Caco-2 (cell line): ENCODE measurements at regions not wholly inside any gene's neighbourhood (a gene's known extent, or its start where the extent isn't known, plus 50 kb on each side); places are given as distances from the start of the nearest gene placed in this dataset.

Source experiments
- BruUV-seq: library from RNA; stranded (reverse); fragments of 400-500 nt; replicated peaks from 2 replicates; lab custom pipeline; 2021; lab: Mats Ljungman, UMichigan
- CTCF ChIA-PET: fragments of 300-600 bp; sonication (Branson Sonifier 250); formaldehyde crosslinking; loops from one replicate; lab custom pipeline; 2022; ENCODE audit warnings: antibody characterized with exemption; lab: Charles Lee
- POLR2A ChIA-PET: fragments of 300-600 bp; sonication (Branson Sonifier 250); formaldehyde crosslinking; loops from one replicate; lab custom pipeline; 2022; ENCODE audit warnings: antibody characterized with exemption; lab: Charles Lee
- DNase-seq, 2 experiments: peaks; one replicate each; pipeline versions ENCODE4 v3.0.0 to v3.0.0-alpha.2; 2020 to 2022
- H3K27me3 ChIP-seq: replicated peaks from 2 replicates; pipeline ENCODE4 v1.6.0; 2011; ENCODE audit warnings: low read length; ENCODE audit not compliant: control insufficient read depth, insufficient read depth
- H3K36me3 ChIP-seq: 2 replicates; pipeline ENCODE4 v1.5.1; 2011; ENCODE audit warnings: low read length; ENCODE audit not compliant: control insufficient read depth, insufficient read depth
- H3K4me1 ChIP-seq: fragments of 250-450 bp; sonication (Bioruptor Pico); 2 replicates; pipeline ENCODE4 v1.5.1; 2020; ENCODE audit warnings: mild to moderate bottlenecking
- H3K4me3 ChIP-seq: 2 replicates; pipeline ENCODE4 v1.5.1; 2011; ENCODE audit warnings: low read depth, mild to moderate bottlenecking, control low read depth, low read length
- H3K9me3 ChIP-seq: fragments of 250-450 bp; sonication (Bioruptor Pico); 2 replicates; pipeline ENCODE4 v1.5.1; 2020; ENCODE audit warnings: mild to moderate bottlenecking, moderate library complexity
- H3K27ac Mint-ChIP-seq: one replicate; pipeline ENCODE4 v1.8.0; 2022; ENCODE audit warnings: mixed read lengths; ENCODE audit not compliant: unreplicated experiment
- H3K27me3 Mint-ChIP-seq: one replicate; pipeline ENCODE4 v1.8.0; 2022; ENCODE audit warnings: mixed read lengths; ENCODE audit not compliant: insufficient read depth, unreplicated experiment
- H3K36me3 Mint-ChIP-seq: one replicate; pipeline ENCODE4 v1.8.0; 2022; ENCODE audit warnings: mild to moderate bottlenecking, mixed read lengths; ENCODE audit not compliant: insufficient read depth, unreplicated experiment
- H3K4me1 Mint-ChIP-seq: one replicate; pipeline ENCODE4 v1.8.0; 2022; ENCODE audit warnings: low read depth, mixed read lengths; ENCODE audit not compliant: unreplicated experiment
- H3K4me3 Mint-ChIP-seq: one replicate; pipeline ENCODE4 v1.8.0; 2022; ENCODE audit warnings: mild to moderate bottlenecking, moderate library complexity, mixed read lengths; ENCODE audit not compliant: unreplicated experiment
- H3K9me3 Mint-ChIP-seq: one replicate; pipeline ENCODE4 v1.8.0; 2022; ENCODE audit warnings: mixed read lengths; ENCODE audit not compliant: unreplicated experiment
- CTCF ChIP-seq, 2 experiments: fragments of 200-600 bp in 1 of 2; IDR thresholded peaks; 1 replicate in 1 of 2; 2 replicates in 1 of 2; pipeline versions ENCODE4 v1.5.1 to v1.8.0; 2011 to 2022; ENCODE audit warnings: antibody characterized with exemption in 1 of 2, control low read depth in 1 of 2, inconsistent platforms in 1 of 2, low read depth in 1 of 2, low read length in 1 of 2, mild to moderate bottlenecking in 1 of 2, moderate library complexity in 1 of 2; ENCODE audit not compliant: insufficient read depth in 1 of 2, severe bottlenecking in 1 of 2, unreplicated experiment in 1 of 2
- intact Hi-C: fragments of 100-400 bp; cut with micrococcal nuclease; formaldehyde crosslinking; loops from one replicate; pipeline ENCODE4 v1.10.0; 2022; ENCODE audit not compliant: unreplicated experiment

GRCh38 chr11:127859941-127860354, 727.4 kb downstream of the ETS1 start:
- peaks cover 26% of the 10 kb centered on the region for H3K9me3 Mint-ChIP-seq
- DNase-seq = no peak
- no TSS peak for BruUV-seq
- no peaks in the 10 kb centered on the region for H3K36me3 Mint-ChIP-seq
- peaks cover 9% of the 10 kb centered on the region; the same call in 1 of the 2 replicates for H3K4me1 ChIP-seq
- H3K4me3 ChIP-seq = no peak overlapping the region
- no peaks in the 10 kb centered on the region for H3K9me3 ChIP-seq
- ChIA-PET POLR2A (no interaction called here), CTCF (no interaction called here)
- H3K27me3 ChIP-seq = no peaks in the 10 kb centered on the region
- intact Hi-C loops = loop anchor here (1.0 kb wide), 1 partner anchor 54 kb away; no protein-coding TSS in a partner anchor
- H3K27ac Mint-ChIP-seq = no peak overlapping the region
- no peaks in the 10 kb centered on the region for H3K36me3 ChIP-seq
- TF ChIP-seq CTCF (IDR thresholded peaks at IDR 0.05; ENCODE audit: insufficient read depth in 1 of 2, low read depth in 1 of 2, low read length in 1 of 2, severe bottlenecking in 1 of 2, unreplicated experiment in 1 of 2) = no peak
- H3K4me1 Mint-ChIP-seq = peaks cover 7% of the 10 kb centered on the region
- no peak overlapping the region for H3K4me3 Mint-ChIP-seq
- no peaks in the 10 kb centered on the region for H3K27me3 Mint-ChIP-seq

DNA sequence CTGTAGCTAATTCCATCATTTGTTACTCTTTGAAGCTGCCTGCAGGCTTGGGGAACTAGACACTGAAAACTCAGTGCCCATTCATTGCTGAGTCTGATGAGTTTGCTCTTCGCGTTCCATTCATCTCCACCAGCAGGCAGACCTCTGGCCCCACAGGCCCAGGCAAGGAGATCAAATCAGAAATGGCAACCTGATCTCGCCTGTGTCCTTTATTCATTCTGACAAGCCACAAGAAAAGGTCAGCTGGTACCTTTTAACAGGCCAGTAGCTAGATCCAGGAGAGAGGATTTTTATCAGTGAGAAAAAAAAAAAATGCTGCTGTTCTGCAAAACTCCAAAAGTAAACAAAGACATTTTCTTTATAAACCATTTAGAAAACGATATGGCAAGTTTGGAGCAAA, 742.5 kb downstream of the ETS1 start:
- BruUV-seq = no TSS peak
- Histone ChIP-seq H3K27me3 (no peaks in the 10 kb centered on the region), H3K9me3 (no peaks in the 10 kb centered on the region), H3K36me3 (no peaks in the 10 kb centered on the region), H3K4me3 (no peak overlapping the region), H3K4me1 (no peaks in the 10 kb centered on the region)
- Mint-ChIP-seq H3K36me3 (no peaks in the 10 kb centered on the region), H3K4me1 (no peaks in the 10 kb centered on the region), H3K4me3 (no peak overlapping the region), H3K9me3 (no peaks in the 10 kb centered on the region), H3K27ac (no peak overlapping the region), H3K27me3 (no peaks in the 10 kb centered on the region)
- DNase-seq = no peak
- TF ChIP-seq CTCF (IDR thresholded peaks at IDR 0.05; ENCODE audit: insufficient read depth in 1 of 2, low read depth in 1 of 2, low read length in 1 of 2, severe bottlenecking in 1 of 2, unreplicated experiment in 1 of 2) = no peak
- intact Hi-C loops = loop anchor here (5.0 kb wide), 1 partner anchor 97 kb away; no protein-coding TSS in a partner anchor
- POLR2A ChIA-PET = no interaction called here
- CTCF ChIA-PET = interaction anchor here (1.1 kb wide), 1 partner anchor 170 kb away, joined by 3 read pairs; no protein-coding TSS in a partner anchor

GRCh38 chr11:127843483-127844396, 743.6 kb downstream of the ETS1 start:
- no peaks in the 10 kb centered on the region for H3K27me3 ChIP-seq
- BruUV-seq = no TSS peak
- ChIA-PET POLR2A (no interaction called here), CTCF (interaction anchor here (0.5 to 1.2 kb wide), 9 partner anchors 16 to 1044 kb away, joined by 3 to 6 read pairs (median 3); no protein-coding TSS in a partner anchor)
- intact Hi-C loops = loop anchor here (1.0 to 5.0 kb wide), 2 partner anchors 99 to 178 kb away; no protein-coding TSS in a partner anchor
- Mint-ChIP-seq H3K4me3 (no peak overlapping the region), H3K4me1 (no peaks in the 10 kb centered on the region), H3K9me3 (no peaks in the 10 kb centered on the region), H3K27ac (no peak overlapping the region), H3K27me3 (no peaks in the 10 kb centered on the region), H3K36me3 (no peaks in the 10 kb centered on the region)
- TF ChIP-seq CTCF (IDR thresholded peaks at IDR 0.05; ENCODE audit: insufficient read depth in 1 of 2, low read depth in 1 of 2, low read length in 1 of 2, severe bottlenecking in 1 of 2, unreplicated experiment in 1 of 2) = peak; percentile 90 to 91
- H3K4me3 ChIP-seq = no peak overlapping the region
- H3K9me3 ChIP-seq = no peaks in the 10 kb centered on the region
- peak; percentile 79 to 83 for DNase-seq
- H3K36me3 ChIP-seq = no peaks in the 10 kb centered on the region
- H3K4me1 ChIP-seq = no peaks in the 10 kb centered on the region
